ENCODE measurements at regions not wholly inside any gene's neighbourhood (a gene's known extent, or its start where the extent isn't known, plus 50 kb on each side); places are given as distances from the start of the nearest gene placed in this dataset.

DNA sequence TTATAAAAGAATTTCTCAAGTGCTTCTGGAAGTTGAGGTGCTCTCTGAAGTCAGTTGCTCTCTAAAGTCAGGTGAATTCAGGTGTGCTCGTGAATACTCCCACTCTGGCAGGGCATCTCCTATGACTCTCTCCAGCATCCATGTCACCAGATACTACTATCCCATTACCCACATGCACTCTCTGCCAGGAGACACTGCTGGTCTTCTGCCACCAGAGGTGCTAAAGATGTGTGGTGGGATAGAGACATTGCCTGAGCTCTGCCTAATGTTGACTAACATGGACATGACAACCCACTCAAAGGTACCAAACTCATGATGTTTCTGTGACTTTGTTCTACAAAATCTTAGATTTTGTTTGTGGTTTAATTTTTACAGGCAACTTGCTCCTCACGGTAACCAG is 106.4 kb upstream of the HNRNPA3 start:
- TF ChIP-seq, protein P1, sequence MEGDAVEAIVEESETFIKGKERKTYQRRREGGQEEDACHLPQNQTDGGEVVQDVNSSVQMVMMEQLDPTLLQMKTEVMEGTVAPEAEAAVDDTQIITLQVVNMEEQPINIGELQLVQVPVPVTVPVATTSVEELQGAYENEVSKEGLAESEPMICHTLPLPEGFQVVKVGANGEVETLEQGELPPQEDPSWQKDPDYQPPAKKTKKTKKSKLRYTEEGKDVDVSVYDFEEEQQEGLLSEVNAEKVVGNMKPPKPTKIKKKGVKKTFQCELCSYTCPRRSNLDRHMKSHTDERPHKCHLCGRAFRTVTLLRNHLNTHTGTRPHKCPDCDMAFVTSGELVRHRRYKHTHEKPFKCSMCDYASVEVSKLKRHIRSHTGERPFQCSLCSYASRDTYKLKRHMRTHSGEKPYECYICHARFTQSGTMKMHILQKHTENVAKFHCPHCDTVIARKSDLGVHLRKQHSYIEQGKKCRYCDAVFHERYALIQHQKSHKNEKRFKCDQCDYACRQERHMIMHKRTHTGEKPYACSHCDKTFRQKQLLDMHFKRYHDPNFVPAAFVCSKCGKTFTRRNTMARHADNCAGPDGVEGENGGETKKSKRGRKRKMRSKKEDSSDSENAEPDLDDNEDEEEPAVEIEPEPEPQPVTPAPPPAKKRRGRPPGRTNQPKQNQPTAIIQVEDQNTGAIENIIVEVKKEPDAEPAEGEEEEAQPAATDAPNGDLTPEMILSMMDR (IDR thresholded peaks at IDR 0.05; ENCODE audit: low read depth, low read length): no peak
- no peak for DNase-seq (ENCODE audit: extremely low read depth, low read depth)

- no peak for DNase-seq (ENCODE audit: extremely low read depth, low read depth)
- TF ChIP-seq, protein P1 (IDR thresholded peaks at IDR 0.05; ENCODE audit: low read depth, low read length): no peak
These were observed 103.7 kb upstream of the HNRNPA3 start for GRCh38 chr2:177108890-177109289.

DNA sequence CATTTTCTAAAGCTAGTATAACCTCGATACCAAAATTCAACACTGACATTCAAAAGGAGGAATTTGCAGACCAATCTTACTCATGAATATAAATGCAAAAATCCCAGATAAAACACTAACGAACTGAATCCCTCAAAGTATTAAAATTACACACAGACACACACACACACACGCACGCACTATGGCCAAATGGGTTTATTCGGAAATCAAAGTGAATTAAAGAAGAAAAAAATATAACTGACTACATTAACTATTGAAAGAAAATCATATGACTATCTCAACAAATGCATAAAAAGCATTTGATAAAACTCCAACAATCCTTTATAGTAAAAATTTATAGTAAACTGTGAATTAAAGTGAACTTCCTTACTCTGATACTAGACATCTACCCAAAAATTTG is 97.9 kb upstream of the HNRNPA3 start:
- DNase-seq (ENCODE audit: extremely low read depth, low read depth): no peak
- TF ChIP-seq, protein P1 (IDR thresholded peaks at IDR 0.05; ENCODE audit: low read depth, low read length): no peak

- TF ChIP-seq, protein P1 (IDR thresholded peaks at IDR 0.05; ENCODE audit: low read depth, low read length): no peak
- DNase-seq (ENCODE audit: extremely low read depth, low read depth): no peak
These were observed 94.8 kb upstream of the HNRNPA3 start for GRCh38 chr2:177117755-177118154.

GRCh38 chr2:177118636-177119035 is 94.0 kb upstream of the HNRNPA3 start:
- no peak for DNase-seq (ENCODE audit: extremely low read depth, low read depth)
- TF ChIP-seq, protein P1 (IDR thresholded peaks at IDR 0.05; ENCODE audit: low read depth, low read length): no peak

- TF ChIP-seq, protein P1 (IDR thresholded peaks at IDR 0.05; ENCODE audit: low read depth, low read length): no peak
- DNase-seq (ENCODE audit: extremely low read depth, low read depth): no peak
These were observed 93.5 kb upstream of the HNRNPA3 start for GRCh38 chr2:177119099-177119498.

DNA sequence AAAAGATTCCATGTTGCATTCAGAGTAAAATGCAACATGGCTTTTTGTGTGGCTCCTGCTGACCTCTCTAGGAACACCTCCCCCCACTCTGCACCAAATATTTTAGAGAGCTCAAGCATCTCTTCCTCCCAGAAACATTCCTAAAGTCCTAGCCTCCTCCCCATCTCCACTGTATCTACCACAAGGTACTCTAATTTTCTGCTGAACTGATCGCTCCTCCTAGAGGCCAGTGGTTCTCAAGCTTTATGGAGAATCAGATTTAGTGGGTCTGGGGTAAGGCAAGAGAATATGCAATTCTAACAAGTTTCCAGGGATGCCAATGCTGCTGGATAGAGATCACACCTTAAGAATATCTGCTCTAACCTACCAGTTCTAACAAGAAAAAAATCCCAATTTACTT is 89.5 kb upstream of the HNRNPA3 start:
- TF ChIP-seq, protein P1 (IDR thresholded peaks at IDR 0.05; ENCODE audit: low read depth, low read length): no peak
- DNase-seq (ENCODE audit: extremely low read depth, low read depth): no peak
